HG03469 (cell line): ENCODE measurements at regions not wholly inside any gene's neighbourhood (a gene's known extent, or its start where the extent isn't known, plus 50 kb on each side); places are given as distances from the start of the nearest gene placed in this dataset.

Experiments used
- ATAC-seq: cut with Tn5 transposase; IDR thresholded peaks from one replicate; pipeline ENCODE4 v1.9.1; 2021; ENCODE audit warnings: mild to moderate bottlenecking, moderate library complexity, moderate number of reproducible peaks; ENCODE audit not compliant: unreplicated experiment

GRCh38 chr5:98573834-98574320 lies 199.6 kb upstream of the RGMB start:
- ATAC-seq = no peak

DNA sequence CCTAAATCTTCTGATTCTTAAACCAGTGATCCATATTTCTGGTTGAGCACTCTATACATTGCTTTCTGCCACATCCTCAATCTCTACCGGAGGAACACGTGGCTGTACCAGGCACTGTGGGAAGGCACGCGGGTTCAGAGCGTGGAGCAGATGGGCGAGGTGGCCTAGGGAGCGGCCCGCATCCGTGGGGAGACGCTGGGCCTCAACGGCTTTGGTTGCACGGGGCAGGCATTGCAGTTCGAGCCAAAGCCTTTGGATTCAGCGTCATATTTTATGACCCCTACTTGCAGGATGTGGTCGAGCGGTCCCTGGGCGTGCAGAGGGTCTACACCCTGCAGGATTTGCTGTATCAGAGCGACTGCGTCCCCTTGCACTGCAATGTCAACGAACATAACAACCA lies 197.2 kb upstream of the RGMB start:
- ATAC-seq = no peak

- no peak for ATAC-seq
These were observed 195.0 kb upstream of the RGMB start for GRCh38 chr5:98578438-98578837.

- no peak for ATAC-seq
These were observed 192.1 kb upstream of the RGMB start for GRCh38 chr5:98581112-98581997.

- ATAC-seq = no peak
These were observed 189.9 kb upstream of the RGMB start for GRCh38 chr5:98583586-98583985.

- ATAC-seq = no peak
These were observed 187.7 kb upstream of the RGMB start for GRCh38 chr5:98585661-98586310.

DNA sequence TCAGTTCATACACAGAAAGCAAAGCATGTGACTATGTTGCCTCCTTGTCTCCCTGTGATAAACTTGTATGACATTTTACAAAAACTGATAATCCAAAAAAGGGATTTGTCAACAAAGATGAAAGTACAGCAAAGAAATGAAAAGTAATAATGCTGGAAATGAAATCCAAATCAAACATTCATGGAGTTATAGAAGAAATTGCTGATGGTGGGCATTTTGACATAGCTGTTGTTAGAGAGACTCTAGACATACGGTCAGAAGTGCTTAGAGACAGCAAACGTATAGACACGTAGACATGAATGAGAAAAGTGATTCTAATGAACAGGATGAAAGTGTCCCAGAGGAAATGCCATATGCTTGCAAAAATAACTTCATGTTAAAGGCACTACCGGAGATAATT lies 186.9 kb upstream of the RGMB start:
- no peak for ATAC-seq

DNA sequence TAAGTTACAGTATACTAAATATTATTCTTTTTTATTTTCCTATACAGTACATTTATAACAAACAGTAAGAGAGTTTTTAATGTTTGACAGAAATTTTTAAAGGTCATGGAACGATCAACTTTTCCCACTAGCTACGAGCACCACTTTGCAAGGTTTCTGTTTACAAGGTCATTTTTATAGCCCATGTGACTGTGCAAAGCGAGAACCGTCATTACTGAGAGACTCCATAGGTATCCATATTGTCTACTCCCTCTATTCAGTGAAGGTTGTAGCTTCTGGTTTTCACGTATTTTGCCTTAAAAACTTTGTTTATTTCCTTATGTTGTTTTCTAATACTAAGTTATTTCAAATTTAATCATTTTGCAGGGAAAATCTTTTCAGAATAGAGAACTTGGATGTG lies 186.3 kb upstream of the RGMB start:
- ATAC-seq = no peak

- ATAC-seq = no peak
These were observed 185.2 kb upstream of the RGMB start for GRCh38 chr5:98588215-98588614.

- ATAC-seq = no peak
These were observed 180.0 kb upstream of the RGMB start for GRCh38 chr5:98593418-98593817.

DNA sequence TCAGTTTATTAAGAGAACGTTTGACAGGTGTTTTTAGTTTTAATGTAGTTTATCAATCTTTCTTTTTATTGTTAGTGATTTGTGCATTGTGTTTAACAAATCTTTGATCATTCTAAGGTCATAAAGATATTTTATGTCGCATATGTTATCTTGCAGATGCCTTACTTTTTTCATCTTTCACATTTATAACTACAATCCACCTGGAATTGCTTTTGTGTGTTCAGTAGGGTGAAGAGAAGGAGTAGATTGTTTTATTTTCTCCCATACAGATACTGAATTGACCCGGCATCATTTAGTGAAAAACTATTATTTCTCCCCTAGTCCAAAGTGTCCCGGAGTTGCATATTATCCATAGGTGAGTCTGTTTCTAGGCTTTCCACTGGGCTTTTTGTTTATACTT lies 179.4 kb upstream of the RGMB start:
- ATAC-seq = no peak

DNA sequence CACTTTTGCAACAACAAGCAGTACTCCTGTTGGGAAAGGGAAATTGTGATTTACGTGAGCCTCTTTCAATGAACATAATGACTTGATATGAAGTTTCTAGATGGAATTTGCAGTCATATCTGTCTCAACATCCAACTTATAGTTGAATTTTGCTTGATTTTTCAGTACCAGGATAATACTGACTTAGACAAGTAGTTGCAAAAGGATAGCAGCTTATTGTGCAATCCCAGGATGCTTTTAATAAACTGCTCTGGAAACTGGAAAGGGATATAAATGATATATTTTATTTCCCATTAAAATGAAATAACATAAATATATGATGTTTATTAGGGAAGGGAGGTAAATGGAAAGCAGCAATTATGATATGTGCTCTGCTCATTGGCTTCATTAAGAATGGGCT lies 174.4 kb upstream of the RGMB start:
- ATAC-seq = no peak

DNA sequence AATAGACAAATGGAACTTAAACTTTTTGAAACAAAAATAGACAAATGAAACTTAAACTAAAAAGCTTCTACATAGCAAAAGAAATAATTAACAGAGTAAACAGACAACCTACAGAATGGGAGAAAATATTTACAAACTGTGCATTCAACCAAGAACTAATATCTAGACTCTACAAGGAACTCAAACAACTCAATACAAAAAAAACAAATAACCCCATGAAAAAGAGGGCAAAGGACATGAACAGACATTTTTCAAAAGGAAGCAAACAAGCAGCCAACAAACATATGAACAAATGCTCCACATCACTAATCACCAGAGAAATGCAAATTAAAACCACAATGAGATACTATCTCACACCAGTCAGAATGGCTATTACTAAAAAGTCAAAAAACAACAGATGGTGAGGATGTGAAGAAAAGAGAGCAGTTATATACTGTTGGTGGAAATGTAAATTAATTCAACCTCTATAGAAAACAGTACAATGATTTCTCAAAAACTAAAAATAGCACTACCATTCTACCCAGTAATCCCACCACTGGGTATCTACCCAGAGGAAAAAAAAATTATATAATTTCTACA lies 170.8 kb upstream of the RGMB start:
- peak; percentile 46 for ATAC-seq

DNA sequence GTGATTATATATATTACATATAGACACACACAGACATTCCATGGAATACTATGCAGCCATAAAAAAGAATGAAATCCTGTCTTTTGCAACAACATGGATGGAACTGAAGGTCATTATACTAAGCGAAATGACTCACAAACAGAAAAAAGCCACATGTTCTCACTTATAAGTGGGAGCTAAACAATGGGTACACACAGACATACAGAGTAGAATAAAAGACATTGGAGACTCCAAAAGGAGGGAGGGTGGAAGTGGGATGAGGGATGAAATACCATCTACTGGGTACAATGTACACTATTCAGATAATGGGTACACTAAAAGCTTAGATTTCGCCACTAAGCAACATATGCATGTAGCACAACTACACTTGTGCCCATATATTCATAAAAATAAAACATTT lies 170.0 kb upstream of the RGMB start:
- ATAC-seq = no peak

- no peak for ATAC-seq
These were observed 169.2 kb upstream of the RGMB start for GRCh38 chr5:98604301-98604700.

DNA sequence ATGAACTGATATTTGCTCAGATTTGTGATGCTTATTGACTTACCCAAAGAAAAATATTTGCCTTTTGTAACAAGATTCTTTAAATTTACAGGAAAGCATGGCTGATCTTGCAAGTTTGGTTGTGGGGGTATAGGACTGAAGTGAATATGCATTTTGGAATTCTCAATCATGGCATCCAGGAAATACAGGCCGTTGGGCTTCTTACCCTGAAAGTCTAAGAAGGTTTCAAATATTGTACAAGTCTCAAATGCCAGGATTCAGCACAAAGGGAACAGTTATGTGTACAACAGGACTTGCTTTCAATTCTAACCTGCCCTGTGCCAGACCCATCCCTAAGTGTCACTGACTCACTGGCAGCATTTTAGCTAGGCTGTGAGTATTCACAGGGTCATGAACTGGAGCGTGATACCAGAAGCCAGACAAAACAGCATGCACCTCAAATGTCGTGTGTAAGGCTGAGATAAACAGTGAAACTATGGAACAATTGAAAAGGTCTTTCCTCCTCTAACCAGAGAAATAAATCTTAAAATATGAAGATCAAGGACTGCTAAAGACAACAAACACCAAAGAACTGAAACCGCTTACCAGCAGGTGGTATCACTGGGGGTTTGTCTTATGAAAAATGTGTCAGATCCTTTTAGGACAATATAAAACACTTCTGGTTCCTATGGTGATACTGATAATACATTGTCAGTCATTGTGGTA lies 168.6 kb upstream of the RGMB start:
- no peak for ATAC-seq

DNA sequence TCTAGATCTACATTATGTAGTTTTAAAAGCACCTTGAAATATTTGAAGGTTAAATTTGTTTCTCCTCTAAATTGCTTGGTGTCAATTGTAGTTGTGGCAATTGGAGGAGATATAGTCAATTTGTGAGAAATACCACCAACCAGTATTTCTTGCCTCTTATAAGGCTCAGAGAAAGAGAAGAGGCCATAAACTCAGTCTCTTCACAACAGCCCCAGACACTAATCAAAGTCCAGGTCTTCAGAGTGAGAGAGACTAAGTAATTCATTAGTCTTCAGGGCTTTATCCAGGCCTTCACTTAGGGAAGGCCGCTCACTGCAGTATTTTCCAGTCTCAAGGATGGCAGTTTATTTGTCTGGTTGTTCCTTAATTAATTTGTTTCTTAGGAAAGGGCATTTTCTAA lies 168.0 kb upstream of the RGMB start:
- no peak for ATAC-seq

DNA sequence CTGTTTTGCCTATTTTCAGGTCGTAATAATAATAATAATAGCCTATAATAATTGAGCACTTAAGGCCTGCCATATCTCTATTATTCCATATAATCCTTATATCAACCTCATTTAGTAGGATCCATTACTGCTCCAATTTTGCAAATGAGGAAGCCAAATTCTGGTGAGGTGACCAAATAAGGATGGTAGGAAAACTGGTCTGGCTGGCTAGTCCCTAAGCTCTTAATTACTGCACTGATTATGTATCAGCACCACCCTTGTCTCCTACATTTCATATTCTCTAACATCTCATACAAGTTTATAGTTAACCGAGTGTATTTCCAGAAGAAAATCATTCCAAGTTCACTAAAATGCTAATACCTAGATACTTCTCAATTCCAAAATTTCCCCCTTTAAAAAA lies 166.5 kb upstream of the RGMB start:
- ATAC-seq = no peak

- no peak for ATAC-seq
These were observed 165.4 kb upstream of the RGMB start for GRCh38 chr5:98608052-98608451.

DNA sequence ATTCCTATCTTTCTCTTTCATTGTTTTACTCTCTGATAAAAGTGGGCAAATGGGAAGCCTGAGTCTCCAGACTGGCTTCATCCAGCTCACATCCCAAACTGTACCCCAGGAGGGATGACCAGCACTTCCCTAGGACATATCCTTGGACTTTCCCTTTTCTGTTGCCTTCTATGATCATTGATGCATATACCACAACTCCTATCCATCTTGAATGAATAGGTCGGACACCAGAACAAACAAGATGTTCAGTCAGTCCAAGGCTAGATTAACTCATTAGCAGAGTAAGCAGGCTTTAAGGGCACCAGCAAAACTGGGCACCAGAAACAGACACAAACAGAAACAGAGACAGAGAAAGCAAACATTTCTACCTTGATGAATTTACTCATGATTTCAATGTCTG lies 159.1 kb upstream of the RGMB start:
- ATAC-seq = no peak

GRCh38 chr5:98621821-98622220 lies 151.6 kb upstream of the RGMB start:
- ATAC-seq = no peak
